ENCODE measurements at regions not wholly inside any gene's neighbourhood (a gene's known extent, or its start where the extent isn't known, plus 50 kb on each side); places are given as distances from the start of the nearest gene placed in this dataset.

DNA sequence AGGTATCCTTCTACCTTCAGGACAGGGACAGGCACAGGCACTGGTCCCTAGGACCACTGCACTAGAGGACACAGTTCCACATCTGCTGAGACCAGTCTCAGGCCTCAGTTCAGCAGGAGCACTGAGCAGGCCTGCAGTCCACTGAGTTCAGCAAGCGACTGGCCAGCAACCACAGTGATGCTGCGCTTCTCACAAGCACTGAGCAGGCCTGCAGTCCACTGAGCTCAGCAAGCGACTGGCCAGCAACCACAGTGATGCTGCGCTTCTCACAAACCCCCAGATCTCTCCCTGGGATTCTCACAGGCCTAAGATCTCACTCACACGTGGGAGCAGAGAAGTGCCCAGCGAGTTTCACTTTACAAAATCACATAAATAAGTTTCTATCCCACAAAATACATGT, 140.6 kb downstream of the IRS2 start:
- TF ChIP-seq, protein P1, sequence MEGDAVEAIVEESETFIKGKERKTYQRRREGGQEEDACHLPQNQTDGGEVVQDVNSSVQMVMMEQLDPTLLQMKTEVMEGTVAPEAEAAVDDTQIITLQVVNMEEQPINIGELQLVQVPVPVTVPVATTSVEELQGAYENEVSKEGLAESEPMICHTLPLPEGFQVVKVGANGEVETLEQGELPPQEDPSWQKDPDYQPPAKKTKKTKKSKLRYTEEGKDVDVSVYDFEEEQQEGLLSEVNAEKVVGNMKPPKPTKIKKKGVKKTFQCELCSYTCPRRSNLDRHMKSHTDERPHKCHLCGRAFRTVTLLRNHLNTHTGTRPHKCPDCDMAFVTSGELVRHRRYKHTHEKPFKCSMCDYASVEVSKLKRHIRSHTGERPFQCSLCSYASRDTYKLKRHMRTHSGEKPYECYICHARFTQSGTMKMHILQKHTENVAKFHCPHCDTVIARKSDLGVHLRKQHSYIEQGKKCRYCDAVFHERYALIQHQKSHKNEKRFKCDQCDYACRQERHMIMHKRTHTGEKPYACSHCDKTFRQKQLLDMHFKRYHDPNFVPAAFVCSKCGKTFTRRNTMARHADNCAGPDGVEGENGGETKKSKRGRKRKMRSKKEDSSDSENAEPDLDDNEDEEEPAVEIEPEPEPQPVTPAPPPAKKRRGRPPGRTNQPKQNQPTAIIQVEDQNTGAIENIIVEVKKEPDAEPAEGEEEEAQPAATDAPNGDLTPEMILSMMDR (conservative IDR thresholded peaks at IDR 0.05; ENCODE audit: low read depth, low read length), result no peak
- TF ChIP-seq POLR2A (IDR thresholded peaks at IDR 0.05; ENCODE audit: low read depth, low read length) (no peak), RCOR1 (IDR thresholded peaks at IDR 0.05; ENCODE audit: insufficient replicate concordance, low read length) (no peak), NFE2L2 (IDR thresholded peaks at IDR 0.05; ENCODE audit: low read depth, low read length) (no peak)
- TF ChIP-seq, protein P2, sequence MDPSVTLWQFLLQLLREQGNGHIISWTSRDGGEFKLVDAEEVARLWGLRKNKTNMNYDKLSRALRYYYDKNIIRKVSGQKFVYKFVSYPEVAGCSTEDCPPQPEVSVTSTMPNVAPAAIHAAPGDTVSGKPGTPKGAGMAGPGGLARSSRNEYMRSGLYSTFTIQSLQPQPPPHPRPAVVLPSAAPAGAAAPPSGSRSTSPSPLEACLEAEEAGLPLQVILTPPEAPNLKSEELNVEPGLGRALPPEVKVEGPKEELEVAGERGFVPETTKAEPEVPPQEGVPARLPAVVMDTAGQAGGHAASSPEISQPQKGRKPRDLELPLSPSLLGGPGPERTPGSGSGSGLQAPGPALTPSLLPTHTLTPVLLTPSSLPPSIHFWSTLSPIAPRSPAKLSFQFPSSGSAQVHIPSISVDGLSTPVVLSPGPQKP (IDR thresholded peaks at IDR 0.05; ENCODE audit: borderline replicate concordance, low read depth, low read length), result no peak

All from IMR-90 (cell line).